Duodenal mucosa (tissue), 2 donors: ENCODE measurements at regions not wholly inside any gene's neighbourhood (a gene's known extent, or its start where the extent isn't known, plus 50 kb on each side); places are given as distances from the start of the nearest gene placed in this dataset.

ENCODE experiments used
- H3K27ac ChIP-seq: one replicate; pipeline ENCODE4 v1.7.0; 2013; ENCODE audit warnings: low read depth, low read length
- H3K27me3 ChIP-seq, 2 donors: one replicate each; pipeline ENCODE4 v1.7.0; 2013; ENCODE audit warnings: low read length in 2 of 2, control low read depth in 1 of 2; ENCODE audit not compliant: insufficient read depth in 2 of 2, control insufficient read depth in 1 of 2
- H3K36me3 ChIP-seq, 2 donors: one replicate each; pipeline ENCODE4 v1.7.0; 2013; ENCODE audit warnings: low read length in 2 of 2, control low read depth in 1 of 2; ENCODE audit not compliant: insufficient read depth in 2 of 2, control insufficient read depth in 1 of 2
- H3K4me1 ChIP-seq, 2 donors: one replicate each; pipeline ENCODE4 v1.7.0; 2013; ENCODE audit warnings: low read length in 2 of 2, control low read depth in 1 of 2; ENCODE audit not compliant: insufficient read depth in 2 of 2, control insufficient read depth in 1 of 2
- H3K4me3 ChIP-seq, 2 donors: one replicate each; pipeline ENCODE4 v1.7.0; 2013; ENCODE audit warnings: low read length in 2 of 2, low read depth in 1 of 2
- H3K9ac ChIP-seq, 2 donors: one replicate each; pipeline ENCODE4 v1.7.0; 2013; ENCODE audit warnings: low read length in 2 of 2, low read depth in 1 of 2
- H3K9me3 ChIP-seq, 2 donors: one replicate each; pipeline ENCODE4 v1.7.0; 2013; ENCODE audit warnings: low read length in 2 of 2, control low read depth in 1 of 2; ENCODE audit not compliant: control insufficient read depth in 1 of 2

DNA sequence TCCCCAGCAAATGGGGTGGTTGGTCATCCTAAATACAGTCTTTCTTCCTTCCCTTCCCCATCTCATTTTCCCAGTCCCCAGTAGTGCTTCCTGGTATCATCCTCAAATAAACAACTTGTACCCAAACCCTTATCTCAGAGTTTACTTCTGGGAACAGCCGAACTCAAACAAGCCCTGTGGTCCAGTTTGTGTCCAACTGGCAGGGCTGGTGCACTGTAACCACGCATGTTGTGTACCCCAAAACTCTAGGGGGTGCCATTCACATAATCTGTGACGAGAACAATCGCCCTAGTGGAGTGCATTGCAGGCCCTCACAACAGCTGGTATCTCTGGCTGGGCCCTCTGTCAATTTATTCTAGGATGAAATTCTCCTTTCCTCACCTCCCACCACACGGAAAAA lies 366.2 kb downstream of the TNS1 start:
- H3K27ac ChIP-seq = no peak overlapping the region
- H3K9ac ChIP-seq = no peak overlapping the region
- H3K27me3 ChIP-seq = no peaks in the 10 kb centered on the region
- H3K9me3 ChIP-seq = no peaks in the 10 kb centered on the region
- no peaks in the 10 kb centered on the region for H3K36me3 ChIP-seq
- H3K4me3 ChIP-seq = no peak overlapping the region
- no peaks in the 10 kb centered on the region for H3K4me1 ChIP-seq

DNA sequence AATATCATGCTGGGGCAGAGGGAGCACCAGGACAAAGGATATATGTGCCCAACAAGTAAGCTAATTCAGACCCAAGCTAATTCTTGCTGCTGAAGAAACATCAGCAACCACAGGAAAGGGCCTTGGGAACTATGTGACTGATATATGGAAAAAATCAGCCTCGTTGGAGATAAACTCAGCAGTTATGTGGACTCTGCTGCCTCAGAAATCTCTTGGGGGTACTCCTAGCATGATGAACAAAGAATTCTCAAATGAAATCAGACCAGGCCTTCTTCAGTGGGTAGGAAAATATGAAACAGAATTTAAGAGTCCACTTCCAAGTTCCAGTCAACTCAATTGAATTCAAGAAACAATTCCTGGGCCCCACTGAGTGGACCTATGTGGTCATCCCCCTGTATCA lies 367.9 kb downstream of the TNS1 start:
- H3K4me3 ChIP-seq = no peak overlapping the region
- H3K4me1 ChIP-seq = no peaks in the 10 kb centered on the region
- H3K36me3 ChIP-seq = no peaks in the 10 kb centered on the region
- H3K27ac ChIP-seq = no peak overlapping the region
- H3K27me3 ChIP-seq = no peaks in the 10 kb centered on the region
- H3K9ac ChIP-seq = no peak overlapping the region
- no peaks in the 10 kb centered on the region for H3K9me3 ChIP-seq

DNA sequence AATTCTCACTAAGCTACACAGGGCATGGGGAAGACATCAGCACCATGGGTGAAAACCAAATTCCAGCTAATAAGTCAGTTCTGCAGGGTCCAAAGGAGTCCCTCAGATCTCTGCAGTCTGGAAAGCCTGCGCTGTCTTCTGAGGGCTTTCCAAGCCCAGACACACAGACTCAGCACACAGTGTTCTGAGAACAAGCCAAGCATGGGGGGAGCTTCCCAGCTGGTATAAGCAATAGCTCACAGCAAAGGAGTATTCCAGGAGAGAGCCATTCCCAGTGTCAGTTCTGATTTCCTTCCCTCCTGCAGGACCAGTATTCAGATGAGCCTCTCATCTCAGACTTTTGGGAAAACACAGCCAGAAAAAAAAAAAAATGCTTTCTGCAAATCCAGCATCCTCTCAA lies 370.8 kb downstream of the TNS1 start:
- no peak overlapping the region for H3K9ac ChIP-seq
- H3K36me3 ChIP-seq = no peaks in the 10 kb centered on the region
- H3K4me1 ChIP-seq = peaks cover 0 to 2% of the 10 kb centered on the region in 2 donors
- no peaks in the 10 kb centered on the region for H3K27me3 ChIP-seq
- H3K27ac ChIP-seq = no peak overlapping the region
- H3K4me3 ChIP-seq = no peak overlapping the region
- no peaks in the 10 kb centered on the region for H3K9me3 ChIP-seq

DNA sequence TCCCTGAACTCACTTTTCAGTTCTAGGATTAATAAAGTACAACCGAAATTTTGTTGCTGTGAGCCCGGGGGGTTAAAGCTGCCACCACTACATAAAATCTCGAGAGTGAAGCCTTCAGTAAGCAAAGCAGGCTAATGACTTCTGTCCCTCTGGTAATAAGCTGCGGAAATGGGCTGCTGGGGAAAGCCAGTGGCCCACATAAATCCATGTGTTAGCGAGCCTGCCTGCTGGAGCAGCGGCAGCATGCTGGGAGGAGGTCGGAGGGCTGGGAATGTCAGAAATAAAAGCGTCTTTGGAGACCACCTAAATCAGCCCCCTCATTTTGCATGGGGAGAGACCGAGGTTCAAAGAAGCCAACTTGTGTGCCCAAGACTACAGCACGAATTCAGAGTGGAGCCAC lies 371.7 kb downstream of the TNS1 start:
- H3K4me3 ChIP-seq = no peak overlapping the region
- H3K27ac ChIP-seq = no peak overlapping the region
- H3K36me3 ChIP-seq = no peaks in the 10 kb centered on the region
- H3K9me3 ChIP-seq = no peaks in the 10 kb centered on the region
- H3K4me1 ChIP-seq = peaks cover 0 to 2% of the 10 kb centered on the region in 2 donors
- no peak overlapping the region for H3K9ac ChIP-seq
- H3K27me3 ChIP-seq = no peaks in the 10 kb centered on the region

DNA sequence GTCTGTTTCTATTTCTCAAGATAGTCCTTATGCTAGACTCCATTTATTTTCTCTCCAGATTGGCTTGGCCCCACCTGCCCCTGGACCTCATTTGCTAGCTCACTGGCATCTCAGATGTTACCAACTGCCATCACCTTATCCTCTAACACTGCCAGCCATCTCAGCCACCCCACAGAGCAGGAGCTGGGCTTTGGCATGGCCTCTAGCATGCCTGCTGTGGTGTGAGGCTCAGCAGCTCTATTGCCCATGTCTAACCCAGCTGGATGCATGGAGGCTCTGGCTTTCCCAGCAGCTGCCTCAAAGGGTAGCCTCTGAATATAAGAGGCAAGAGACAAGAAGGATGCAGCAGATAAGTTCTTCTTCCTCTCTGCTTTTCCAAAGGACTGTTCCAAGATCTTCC lies 373.4 kb downstream of the TNS1 start:
- Histone ChIP-seq H3K27me3 (no peaks in the 10 kb centered on the region), H3K4me1 (peaks cover 0 to 2% of the 10 kb centered on the region in 2 donors), H3K9me3 (no peaks in the 10 kb centered on the region), H3K36me3 (no peaks in the 10 kb centered on the region), H3K4me3 (no peak overlapping the region), H3K9ac (no peak overlapping the region), H3K27ac (no peak overlapping the region)

DNA sequence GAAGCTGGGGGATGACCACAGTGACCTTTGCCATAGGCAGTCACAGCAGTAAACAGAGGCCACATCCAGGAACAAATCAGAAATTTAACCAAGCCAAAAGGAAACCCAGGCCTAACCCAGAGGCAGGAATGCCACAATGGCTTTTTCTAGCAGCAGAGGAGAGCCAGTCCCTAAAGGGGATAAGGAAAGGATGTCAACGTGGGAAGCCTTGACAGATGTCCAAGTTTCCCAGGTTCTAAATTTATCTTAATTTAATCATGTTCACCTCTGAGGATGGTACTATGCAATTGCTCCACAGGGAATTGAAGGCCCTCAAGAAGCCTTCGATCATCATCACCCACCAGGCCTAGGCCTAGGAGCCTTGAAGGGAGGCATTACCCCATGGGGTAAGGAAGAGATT lies 374.7 kb downstream of the TNS1 start:
- H3K9me3 ChIP-seq = no peaks in the 10 kb centered on the region
- H3K27ac ChIP-seq = no peak overlapping the region
- H3K27me3 ChIP-seq = no peaks in the 10 kb centered on the region
- peaks cover 0 to 2% of the 10 kb centered on the region in 2 donors for H3K4me1 ChIP-seq
- H3K4me3 ChIP-seq = no peak overlapping the region
- no peaks in the 10 kb centered on the region for H3K36me3 ChIP-seq
- no peak overlapping the region for H3K9ac ChIP-seq

DNA sequence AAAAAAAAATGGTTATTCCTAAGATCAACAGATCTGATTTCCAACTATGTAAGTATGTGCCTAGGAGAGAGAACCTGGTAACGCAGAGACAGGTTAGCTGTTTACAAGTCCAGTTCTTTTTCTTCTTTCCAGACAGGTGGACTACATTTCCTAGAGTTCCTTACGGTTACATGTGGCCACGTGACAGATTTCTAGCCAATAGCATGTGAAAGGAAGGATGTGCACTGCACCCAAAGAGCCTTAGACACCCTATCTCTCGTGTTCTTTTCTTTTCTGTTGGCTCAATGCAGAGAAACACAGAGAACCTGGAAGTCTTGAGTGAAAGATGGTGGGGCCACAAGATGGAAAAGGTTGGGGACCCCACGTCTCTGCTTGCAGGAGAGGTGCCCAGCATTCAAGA lies 375.9 kb downstream of the TNS1 start:
- peaks cover 2 to 4% of the 10 kb centered on the region in 2 donors for H3K4me1 ChIP-seq
- no peaks in the 10 kb centered on the region for H3K36me3 ChIP-seq
- no peak overlapping the region for H3K27ac ChIP-seq

DNA sequence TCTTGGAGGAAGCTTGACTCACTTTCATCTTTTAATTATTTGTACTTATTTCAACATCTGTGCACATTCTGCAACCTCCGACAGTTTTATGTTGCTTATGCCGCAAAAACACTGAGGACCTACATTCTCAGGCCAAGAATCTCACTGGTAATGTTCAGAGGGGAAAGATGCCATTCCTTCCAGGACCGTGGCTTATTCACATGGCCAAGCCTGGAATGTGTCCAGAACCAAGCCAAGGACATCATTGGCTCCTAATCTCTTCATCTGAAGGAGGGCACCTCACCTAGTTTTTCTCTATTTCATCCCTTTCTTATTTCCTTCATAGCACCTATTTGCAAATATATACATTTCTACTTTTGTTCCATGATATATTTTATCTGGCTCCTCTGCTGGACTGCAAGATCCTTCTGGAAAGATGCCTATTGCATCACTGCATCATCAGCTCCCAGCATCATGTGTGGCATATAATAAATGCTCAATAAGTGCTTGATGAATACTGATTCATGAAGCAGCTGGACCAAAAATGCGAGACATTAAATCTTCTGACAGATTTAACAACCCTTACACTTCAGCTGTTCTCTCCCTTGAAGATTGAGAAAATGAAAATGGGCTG lies 377.1 kb downstream of the TNS1 start:
- Histone ChIP-seq H3K4me1 (peaks cover 4 to 6% of the 10 kb centered on the region in 2 donors), H3K36me3 (no peaks in the 10 kb centered on the region), H3K4me3 (no peak overlapping the region), H3K9ac (no peak overlapping the region), H3K9me3 (no peaks in the 10 kb centered on the region), H3K27me3 (no peaks in the 10 kb centered on the region), H3K27ac (no peak overlapping the region)

More for the DNA sequence above, 375.9 kb downstream of the TNS1 start:
- H3K4me3 ChIP-seq = no peak overlapping the region
- no peaks in the 10 kb centered on the region for H3K27me3 ChIP-seq
- no peak overlapping the region for H3K9ac ChIP-seq
- no peaks in the 10 kb centered on the region for H3K9me3 ChIP-seq

DNA sequence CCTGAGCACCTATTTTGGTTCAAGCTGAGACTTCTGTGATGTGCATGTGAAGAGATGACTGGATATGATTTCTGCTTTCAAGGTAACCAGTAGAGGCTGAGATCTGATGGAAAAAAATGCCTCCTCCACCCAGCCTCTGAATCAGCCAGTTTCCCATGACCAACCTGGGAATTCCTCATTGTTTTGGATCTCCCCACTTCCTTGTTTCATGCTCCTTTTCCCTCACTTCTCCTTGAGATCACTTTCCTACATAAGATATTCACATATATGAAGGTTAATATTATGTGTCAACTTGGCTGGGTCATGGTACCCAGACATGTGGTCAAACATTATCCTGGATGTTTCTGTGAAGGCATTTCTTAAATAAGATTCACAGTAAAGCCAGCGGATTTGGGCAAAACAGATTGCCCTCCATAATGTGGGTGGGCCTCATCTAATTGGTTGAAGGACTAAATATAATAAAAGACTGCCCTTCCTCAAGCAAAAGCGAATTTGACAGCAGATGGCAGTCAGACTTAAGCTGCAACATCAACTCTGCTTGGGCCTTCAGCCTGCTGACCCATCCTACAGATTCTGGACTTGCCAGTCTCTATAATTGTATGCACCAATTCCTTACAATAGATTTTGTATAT lies 379.4 kb downstream of the TNS1 start:
- Histone ChIP-seq H3K9me3 (no peaks in the 10 kb centered on the region), H3K9ac (no peak overlapping the region), H3K4me3 (no peak overlapping the region), H3K27ac (no peak overlapping the region), H3K36me3 (no peaks in the 10 kb centered on the region), H3K27me3 (peaks cover 0 to 3% of the 10 kb centered on the region in 2 donors), H3K4me1 (peaks cover 4 to 5% of the 10 kb centered on the region in 2 donors)

DNA sequence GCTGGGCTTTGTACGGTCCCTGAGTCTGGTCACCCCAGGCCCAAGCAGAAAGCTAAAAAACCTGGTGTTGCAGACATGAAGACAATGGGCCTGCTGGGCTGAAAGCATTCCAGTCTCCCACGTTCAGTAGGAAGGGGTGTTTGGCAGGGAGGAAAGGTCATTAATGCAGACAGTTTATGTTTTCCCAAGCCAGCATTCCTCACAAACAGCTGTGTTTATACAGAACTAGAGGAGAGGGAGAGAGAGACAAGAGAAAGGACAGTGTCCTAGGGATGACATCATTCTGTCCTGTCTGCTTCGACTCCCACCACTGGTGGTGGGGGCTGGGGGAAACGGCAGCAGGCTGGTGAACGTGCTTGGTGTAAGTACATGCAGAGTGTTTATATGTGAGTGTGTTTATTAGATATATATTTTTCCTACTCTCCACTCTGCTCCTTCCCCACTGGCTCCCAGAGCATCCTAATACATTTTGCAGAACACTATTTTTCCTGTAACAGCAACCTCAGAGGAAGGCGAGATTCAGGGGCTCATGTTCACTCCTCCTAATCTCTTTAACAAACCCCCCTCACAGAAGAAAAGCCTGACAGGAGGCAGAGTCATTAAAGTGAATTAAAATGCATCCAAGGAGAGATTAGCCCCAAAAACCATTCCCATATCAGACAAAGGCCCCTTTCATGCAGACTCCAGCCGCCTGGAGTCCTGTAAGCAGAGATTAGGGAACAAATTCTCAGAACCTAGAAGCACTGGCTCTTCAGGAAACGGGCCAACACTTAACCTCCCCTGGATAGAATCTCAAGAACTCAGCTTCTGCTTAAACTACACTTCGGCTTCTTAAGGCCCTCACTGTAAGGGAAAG lies 380.4 kb downstream of the TNS1 start:
- H3K4me1 ChIP-seq = peaks cover 4% of the 10 kb centered on the region in 2 donors
- H3K4me3 ChIP-seq = no peak overlapping the region
- no peak overlapping the region for H3K9ac ChIP-seq
- H3K27ac ChIP-seq = no peak overlapping the region
- H3K36me3 ChIP-seq = no peaks in the 10 kb centered on the region
- peaks cover 0 to 3% of the 10 kb centered on the region in 2 donors for H3K27me3 ChIP-seq
- no peaks in the 10 kb centered on the region for H3K9me3 ChIP-seq
